ENCODE measurements at regions not wholly inside any gene's neighbourhood (a gene's known extent, or its start where the extent isn't known, plus 50 kb on each side); places are given as distances from the start of the nearest gene placed in this dataset.

DNA sequence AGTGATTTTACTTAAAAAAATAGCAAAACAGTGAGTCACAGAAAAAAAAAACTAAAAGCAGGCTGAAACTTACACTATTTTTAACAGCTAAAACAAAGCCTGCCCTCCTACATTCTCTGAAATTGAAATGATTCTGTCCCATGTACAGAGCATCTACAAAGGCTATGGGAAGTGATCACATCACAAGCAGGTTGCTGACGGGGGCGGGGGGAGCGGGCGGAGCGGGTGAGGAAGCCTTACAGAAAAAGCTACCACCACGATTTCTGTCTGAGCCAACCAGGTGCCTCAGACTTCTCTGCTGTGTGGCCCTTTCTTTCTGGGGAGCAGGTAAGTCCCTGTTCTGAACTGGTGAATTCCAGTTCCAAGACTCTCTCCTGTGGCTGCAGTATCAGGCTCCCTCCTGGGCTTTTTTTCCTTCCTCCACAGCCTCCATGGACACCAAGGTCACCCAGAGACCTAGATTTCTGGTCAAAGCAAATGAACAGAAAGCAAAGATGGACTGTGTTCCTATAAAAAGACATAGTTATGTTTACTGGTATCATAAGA, 104.9 kb downstream of the ANKRD18B start:
- DNase-seq (no peak), ATAC-seq (ENCODE audit: low read depth) (no peak)
- Histone ChIP-seq H3K4me2 (replicated peaks; ENCODE audit: low read depth, low read length, poor library complexity, severe bottlenecking) (no peak overlapping the region), H3K79me2 (ENCODE audit: control insufficient read depth, insufficient read depth, low read length) (no peaks in the 10 kb centered on the region), H3K9ac (ENCODE audit: low read length) (no peak overlapping the region), H3K9me3 (ENCODE audit: control extremely low read depth in 1 of 3, control insufficient read depth in 2 of 3, insufficient read depth in 1 of 3, low read length in 2 of 3) (no peaks in the 10 kb centered on the region), H3K4me1 (ENCODE audit: control insufficient read depth in 2 of 2, insufficient read depth in 2 of 2, low read length in 2 of 2) (no peaks in the 10 kb centered on the region), H3K27me3 (replicated peaks in 1 of 4; ENCODE audit: control extremely low read depth in 1 of 4, control insufficient read depth in 3 of 4, insufficient read depth in 4 of 4, low read length in 3 of 4) (peaks cover 0 to 12% (median 3%) of the 10 kb centered on the region in 4 experiments), H3K27ac (ENCODE audit: low read length in 2 of 2) (no peak overlapping the region), H3K36me3 (replicated peaks in 1 of 2; ENCODE audit: control extremely low read depth in 1 of 2, control insufficient read depth in 1 of 2, extremely low read depth in 1 of 2, insufficient read depth in 2 of 2, low read length in 1 of 2) (no peaks in the 10 kb centered on the region), H4K20me1 (ENCODE audit: control insufficient read depth, insufficient read depth, low read length, poor library complexity, severe bottlenecking) (no peaks in the 10 kb centered on the region), H3K4me3 (ENCODE audit: control extremely low read depth in 1 of 5, extremely low read depth in 1 of 5, insufficient read depth in 1 of 5, low read depth in 2 of 5, low read length in 4 of 5) (no peak overlapping the region), H2AFZ (ENCODE audit: insufficient read depth, low read depth, low read length, poor library complexity, severe bottlenecking) (no peak overlapping the region)
- Mint-ChIP-seq H3K27me3 (peaks cover 37% of the 10 kb centered on the region), H3K9me3 (ENCODE audit: insufficient read depth) (no peaks in the 10 kb centered on the region), H3K27ac (no peak overlapping the region), H3K4me3 (no peak overlapping the region), H3K4me1 (no peaks in the 10 kb centered on the region)
- POLR2A ChIA-PET, result no interaction called here
- 84% methylated on average over 6 of the region's 6 CpGs for WGBS (ENCODE audit: insufficient coverage)
- CTCF ChIA-PET, result interaction anchor here (1.4 to 1.8 kb wide), 2 partner anchors 9 to 92 kb away, joined by 4 read pairs; no protein-coding TSS in a partner anchor
- TF ChIP-seq, protein P1, sequence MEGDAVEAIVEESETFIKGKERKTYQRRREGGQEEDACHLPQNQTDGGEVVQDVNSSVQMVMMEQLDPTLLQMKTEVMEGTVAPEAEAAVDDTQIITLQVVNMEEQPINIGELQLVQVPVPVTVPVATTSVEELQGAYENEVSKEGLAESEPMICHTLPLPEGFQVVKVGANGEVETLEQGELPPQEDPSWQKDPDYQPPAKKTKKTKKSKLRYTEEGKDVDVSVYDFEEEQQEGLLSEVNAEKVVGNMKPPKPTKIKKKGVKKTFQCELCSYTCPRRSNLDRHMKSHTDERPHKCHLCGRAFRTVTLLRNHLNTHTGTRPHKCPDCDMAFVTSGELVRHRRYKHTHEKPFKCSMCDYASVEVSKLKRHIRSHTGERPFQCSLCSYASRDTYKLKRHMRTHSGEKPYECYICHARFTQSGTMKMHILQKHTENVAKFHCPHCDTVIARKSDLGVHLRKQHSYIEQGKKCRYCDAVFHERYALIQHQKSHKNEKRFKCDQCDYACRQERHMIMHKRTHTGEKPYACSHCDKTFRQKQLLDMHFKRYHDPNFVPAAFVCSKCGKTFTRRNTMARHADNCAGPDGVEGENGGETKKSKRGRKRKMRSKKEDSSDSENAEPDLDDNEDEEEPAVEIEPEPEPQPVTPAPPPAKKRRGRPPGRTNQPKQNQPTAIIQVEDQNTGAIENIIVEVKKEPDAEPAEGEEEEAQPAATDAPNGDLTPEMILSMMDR (IDR thresholded peaks at IDR 0.05), result no peak
- TF ChIP-seq EZH2 (IDR thresholded peaks at IDR 0.05; ENCODE audit: borderline replicate concordance, insufficient read depth, low read depth, low read length, poor library complexity, severe bottlenecking), result no peak
- intact Hi-C loops (cut with micrococcal nuclease), result loop anchor here (10.0 kb wide), 2 partner anchors 396 to 966 kb away; no protein-coding TSS in a partner anchor

GRCh38 chr9:33633636-33634035, 109.6 kb downstream of the ANKRD18B start:
- ATAC-seq (ENCODE audit: low read depth), result no peak
- Mint-ChIP-seq H3K4me3 (no peak overlapping the region), H3K9me3 (ENCODE audit: insufficient read depth) (no peaks in the 10 kb centered on the region), H3K27ac (no peak overlapping the region), H3K4me1 (no peaks in the 10 kb centered on the region), H3K27me3 (peaks cover 40% of the 10 kb centered on the region)
- H3K9me3 ChIP-seq (ENCODE audit: control extremely low read depth in 1 of 3, control insufficient read depth in 2 of 3, insufficient read depth in 1 of 3, low read length in 2 of 3), result no peaks in the 10 kb centered on the region
- no peak overlapping the region for H3K9ac ChIP-seq (ENCODE audit: low read length)
- no peak for DNase-seq
- 94% methylated on average over 2 of the region's 2 CpGs for WGBS (ENCODE audit: insufficient coverage)
- H3K79me2 ChIP-seq (ENCODE audit: control insufficient read depth, insufficient read depth, low read length), result no peaks in the 10 kb centered on the region
- peaks cover 0 to 15% (median 13%) of the 10 kb centered on the region in 4 experiments for H3K27me3 ChIP-seq (replicated peaks in 1 of 4; ENCODE audit: control extremely low read depth in 1 of 4, control insufficient read depth in 3 of 4, insufficient read depth in 4 of 4, low read length in 3 of 4)
- no peaks in the 10 kb centered on the region for H4K20me1 ChIP-seq (ENCODE audit: control insufficient read depth, insufficient read depth, low read length, poor library complexity, severe bottlenecking)
- intact Hi-C loops (cut with micrococcal nuclease), result no loop called here
- no peaks in the 10 kb centered on the region for H3K36me3 ChIP-seq (replicated peaks in 1 of 2; ENCODE audit: control extremely low read depth in 1 of 2, control insufficient read depth in 1 of 2, extremely low read depth in 1 of 2, insufficient read depth in 2 of 2, low read length in 1 of 2)
- CTCF ChIA-PET, result no interaction called here
- no peak overlapping the region for H3K27ac ChIP-seq (ENCODE audit: low read length in 2 of 2)
- POLR2A ChIA-PET, result no interaction called here
- H2AFZ ChIP-seq (ENCODE audit: insufficient read depth, low read depth, low read length, poor library complexity, severe bottlenecking), result no peak overlapping the region
- H3K4me2 ChIP-seq (replicated peaks; ENCODE audit: low read depth, low read length, poor library complexity, severe bottlenecking), result no peak overlapping the region
- no peak for TF ChIP-seq EZH2 (IDR thresholded peaks at IDR 0.05; ENCODE audit: borderline replicate concordance, insufficient read depth, low read depth, low read length, poor library complexity, severe bottlenecking)
- TF ChIP-seq, protein P1 (IDR thresholded peaks at IDR 0.05), result no peak
- no peaks in the 10 kb centered on the region for H3K4me1 ChIP-seq (ENCODE audit: control insufficient read depth in 2 of 2, insufficient read depth in 2 of 2, low read length in 2 of 2)
- no peak overlapping the region for H3K4me3 ChIP-seq (ENCODE audit: control extremely low read depth in 1 of 5, extremely low read depth in 1 of 5, insufficient read depth in 1 of 5, low read depth in 2 of 5, low read length in 4 of 5)

Data from B cell (primary cell).